DOHH2 (cell line): ENCODE measurements at regions not wholly inside any gene's neighbourhood (a gene's known extent, or its start where the extent isn't known, plus 50 kb on each side); places are given as distances from the start of the nearest gene placed in this dataset.

Source experiments
- H3F3A ChIP-seq: fragments of 200-600 bp; sonication (generic), shearing (Covaris generic); 2 replicates; pipeline ENCODE4 v1.6.0; 2016; ENCODE audit warnings: antibody characterized with exemption, mild to moderate bottlenecking; ENCODE audit not compliant: control insufficient read depth, insufficient read depth
- H3K27ac ChIP-seq: fragments of 200-600 bp; sonication (generic); 2 replicates; pipeline ENCODE4 v1.5.1; 2014; ENCODE audit warnings: low read depth, mild to moderate bottlenecking, low read length, moderate library complexity
- H3K27me3 ChIP-seq: fragments of 200-600 bp; sonication (generic); 2 replicates; pipeline ENCODE4 v1.6.1; 2014; ENCODE audit warnings: mild to moderate bottlenecking, low read length, mixed read lengths; ENCODE audit not compliant: control insufficient read depth
- H3K36me3 ChIP-seq: fragments of 200-600 bp; sonication (generic); 2 replicates; pipeline ENCODE4 v1.6.1; 2014; ENCODE audit warnings: mild to moderate bottlenecking, low read length, moderate library complexity, mixed read lengths; ENCODE audit not compliant: control insufficient read depth
- H3K4me1 ChIP-seq: fragments of 200-600 bp; sonication (generic); 2 replicates; pipeline ENCODE4 v1.6.1; 2014; ENCODE audit warnings: mild to moderate bottlenecking, low read length, mixed read lengths; ENCODE audit not compliant: control insufficient read depth
- H3K4me2 ChIP-seq: fragments of 200-600 bp; sonication (generic); 2 replicates; pipeline ENCODE4 v1.6.0; 2014; ENCODE audit warnings: mild to moderate bottlenecking, low read length, moderate library complexity
- H3K4me3 ChIP-seq: fragments of 200-600 bp; sonication (generic); 2 replicates; pipeline ENCODE4 v1.5.1; 2014; ENCODE audit warnings: mild to moderate bottlenecking, low read length, mixed read lengths
- H3K79me2 ChIP-seq: fragments of 200-600 bp; sonication (generic); 2 replicates; pipeline ENCODE4 v1.6.1; 2014; ENCODE audit warnings: mild to moderate bottlenecking, low read length, mixed read lengths; ENCODE audit not compliant: control insufficient read depth
- H3K9me2 ChIP-seq: fragments of 200-600 bp; sonication (generic); replicated peaks from 2 replicates; pipeline ENCODE4 v1.6.1; 2014; ENCODE audit warnings: mild to moderate bottlenecking, low read length, mixed read lengths; ENCODE audit not compliant: control insufficient read depth
- H3K9me3 ChIP-seq: fragments of 200-600 bp; sonication (generic); 2 replicates; pipeline ENCODE4 v1.6.1; 2014; ENCODE audit warnings: antibody characterized with exemption, low read length, mixed read lengths; ENCODE audit not compliant: control insufficient read depth, insufficient read depth
- H4K20me1 ChIP-seq: fragments of 200-600 bp; sonication (generic); 2 replicates; pipeline ENCODE4 v1.6.0; 2014; ENCODE audit warnings: low read depth, mild to moderate bottlenecking, antibody characterized with exemption, low read length, moderate library complexity; ENCODE audit not compliant: control insufficient read depth, insufficient read depth
- CTCF ChIP-seq: fragments of 200-600 bp; sonication (generic); IDR thresholded peaks from one replicate; pipeline ENCODE4 v1.5.1; 2014; ENCODE audit warnings: antibody characterized with exemption, mild to moderate bottlenecking, low read depth, low read length; ENCODE audit not compliant: poor library complexity, severe bottlenecking
- EZH2phosphoT487 ChIP-seq: fragments of 200-600 bp; sonication (generic); IDR thresholded peaks from 2 replicates; pipeline ENCODE4 v1.6.1; 2017; ENCODE audit warnings: borderline replicate concordance, mild to moderate bottlenecking, antibody characterized with exemption, low read length, moderate library complexity, mixed read lengths

DNA sequence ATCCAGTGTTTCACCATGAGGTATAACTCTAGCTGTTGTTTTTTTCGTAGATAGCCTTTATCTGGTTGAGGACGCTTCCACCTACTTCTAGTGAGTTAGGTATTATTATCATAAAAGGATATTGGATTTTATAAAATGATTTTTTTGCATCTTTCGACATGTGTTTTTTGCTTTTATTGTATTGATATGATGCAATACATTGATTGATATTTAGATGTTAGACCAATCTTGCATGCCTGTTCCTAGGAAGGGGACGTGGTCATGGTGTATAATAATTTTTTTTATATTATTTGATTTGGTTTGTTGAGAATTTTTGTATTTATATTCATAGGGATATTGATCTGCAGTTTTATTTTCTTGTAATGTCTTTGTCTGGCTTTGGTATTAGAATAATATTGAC lies 193.3 kb downstream of the HS3ST3B1 start:
- no peaks in the 10 kb centered on the region for H3K79me2 ChIP-seq
- H3K27ac ChIP-seq: no peak overlapping the region
- H3K9me3 ChIP-seq: no peaks in the 10 kb centered on the region
- H3K4me1 ChIP-seq: no peaks in the 10 kb centered on the region
- H3K9me2 ChIP-seq: no peaks in the 10 kb centered on the region
- H3K27me3 ChIP-seq: no peaks in the 10 kb centered on the region
- H3K4me2 ChIP-seq: no peak overlapping the region
- H4K20me1 ChIP-seq: no peaks in the 10 kb centered on the region
- TF ChIP-seq CTCF: no peak
- no peak for TF ChIP-seq EZH2phosphoT487
- H3F3A ChIP-seq: no peaks in the 10 kb centered on the region
- no peaks in the 10 kb centered on the region for H3K36me3 ChIP-seq
- no peak overlapping the region for H3K4me3 ChIP-seq

- Histone ChIP-seq H3K9me3 (no peaks in the 10 kb centered on the region), H3K27me3 (no peaks in the 10 kb centered on the region), H3K4me1 (no peaks in the 10 kb centered on the region), H3K27ac (no peak overlapping the region), H3K79me2 (no peaks in the 10 kb centered on the region), H3K36me3 (no peaks in the 10 kb centered on the region), H4K20me1 (no peaks in the 10 kb centered on the region), H3K4me3 (no peak overlapping the region), H3K9me2 (no peaks in the 10 kb centered on the region), H3F3A (no peaks in the 10 kb centered on the region), H3K4me2 (no peak overlapping the region)
- no peak for TF ChIP-seq CTCF
- no peak for TF ChIP-seq EZH2phosphoT487
Measured at GRCh38 chr17:14489986-14490385, 189.1 kb downstream of the HS3ST3B1 start.

DNA sequence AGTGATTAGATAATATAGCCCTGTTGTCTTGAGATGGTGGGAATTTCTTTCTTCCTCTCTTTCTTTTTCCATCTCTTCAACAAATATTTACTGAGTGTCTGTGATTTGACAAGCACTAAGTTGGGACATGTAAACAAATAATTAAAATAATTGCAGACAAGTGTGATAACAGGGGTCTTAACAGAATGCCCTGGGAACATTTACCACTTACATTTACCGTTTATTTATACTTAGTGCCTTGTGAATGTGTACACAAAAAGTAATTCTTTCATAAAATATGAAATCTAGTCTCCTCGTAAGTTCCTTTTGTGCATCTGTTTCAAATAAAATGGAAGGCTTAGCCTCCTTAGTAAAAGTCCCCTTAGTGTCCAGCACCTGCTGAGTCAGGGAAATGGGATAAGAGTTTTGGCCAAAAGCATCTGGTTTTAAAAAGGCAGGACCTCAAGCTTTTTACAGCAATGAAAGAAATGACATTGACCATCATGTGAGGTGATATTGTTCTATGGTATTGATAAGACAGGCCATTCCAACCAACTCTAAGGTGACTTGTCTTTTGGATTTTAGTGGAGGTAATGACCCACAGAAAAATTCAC lies 188.2 kb downstream of the HS3ST3B1 start:
- H3K4me2 ChIP-seq: no peak overlapping the region
- no peaks in the 10 kb centered on the region for H3K9me3 ChIP-seq
- no peaks in the 10 kb centered on the region for H4K20me1 ChIP-seq
- TF ChIP-seq EZH2phosphoT487 (no peak), CTCF (no peak)
- H3F3A ChIP-seq: no peaks in the 10 kb centered on the region
- H3K27ac ChIP-seq: no peak overlapping the region
- no peaks in the 10 kb centered on the region for H3K27me3 ChIP-seq
- no peaks in the 10 kb centered on the region for H3K4me1 ChIP-seq
- H3K36me3 ChIP-seq: no peaks in the 10 kb centered on the region
- H3K9me2 ChIP-seq: no peaks in the 10 kb centered on the region
- no peak overlapping the region for H3K4me3 ChIP-seq
- no peaks in the 10 kb centered on the region for H3K79me2 ChIP-seq

GRCh38 chr17:14487068-14487467 lies 186.2 kb downstream of the HS3ST3B1 start:
- H3K4me3 ChIP-seq: no peak overlapping the region
- no peaks in the 10 kb centered on the region for H3F3A ChIP-seq
- no peaks in the 10 kb centered on the region for H3K9me2 ChIP-seq
- TF ChIP-seq EZH2phosphoT487 (no peak), CTCF (no peak)
- H3K4me1 ChIP-seq: no peaks in the 10 kb centered on the region
- no peak overlapping the region for H3K27ac ChIP-seq
- no peaks in the 10 kb centered on the region for H4K20me1 ChIP-seq
- H3K9me3 ChIP-seq: peaks cover 2% of the 10 kb centered on the region; the same call in 1 of the 2 replicates
- no peaks in the 10 kb centered on the region for H3K79me2 ChIP-seq
- H3K36me3 ChIP-seq: no peaks in the 10 kb centered on the region
- H3K27me3 ChIP-seq: no peaks in the 10 kb centered on the region
- no peak overlapping the region for H3K4me2 ChIP-seq
